GM18505 (cell line): ENCODE measurements at regions not wholly inside any gene's neighbourhood (a gene's known extent, or its start where the extent isn't known, plus 50 kb on each side); places are given as distances from the start of the nearest gene placed in this dataset.
"Not testable (repeated sequence)": the region's sequence is repeated elsewhere in the genome, so short reads cannot be mapped to it uniquely, and the experiment has no call there.

Experiments
- ATAC-seq: cut with Tn5 transposase; IDR thresholded peaks from one replicate; pipeline ENCODE4 v1.9.1; 2021; ENCODE audit not compliant: unreplicated experiment
- POLR2A ChIP-seq: IDR thresholded peaks from 4 replicates; pipeline ENCODE4 v1.6.1; 2011; ENCODE audit warnings: borderline replicate concordance; ENCODE audit not compliant: insufficient read depth, insufficient read length; ENCODE audit errors: extremely low read depth

DNA sequence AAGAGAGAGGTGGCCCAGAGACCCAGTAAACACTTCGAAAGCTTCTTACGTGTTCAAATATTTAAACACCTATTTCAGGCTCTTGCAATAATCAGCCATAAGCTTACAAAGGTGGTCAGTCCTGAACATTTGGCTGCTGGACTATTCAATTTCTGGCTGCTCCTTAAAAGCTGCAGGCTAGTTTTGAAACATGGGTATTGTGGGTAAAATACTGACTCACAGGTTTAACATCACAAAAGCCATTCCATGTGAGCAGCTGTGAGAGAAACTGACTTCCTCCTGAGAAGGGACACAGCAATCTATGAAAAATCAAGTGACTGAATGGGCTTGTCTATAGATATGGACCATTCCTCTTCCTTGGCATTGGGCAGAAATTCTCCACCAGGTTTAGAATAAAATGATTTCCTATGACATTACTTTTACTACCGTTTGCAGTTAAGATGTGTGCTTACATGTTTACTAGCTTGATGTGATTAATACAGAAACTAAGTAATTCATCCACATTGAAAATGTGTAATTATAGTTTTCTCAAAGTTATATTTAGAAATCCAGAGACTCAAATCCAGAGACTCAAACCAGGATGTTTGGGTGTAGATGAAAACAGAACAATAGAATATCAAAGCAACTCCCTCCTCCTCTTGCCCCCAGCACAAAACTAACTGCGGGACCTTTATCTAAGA lies 252.3 kb downstream of the GATA3 start:
- TF ChIP-seq POLR2A = no peak
- no peak for ATAC-seq

DNA sequence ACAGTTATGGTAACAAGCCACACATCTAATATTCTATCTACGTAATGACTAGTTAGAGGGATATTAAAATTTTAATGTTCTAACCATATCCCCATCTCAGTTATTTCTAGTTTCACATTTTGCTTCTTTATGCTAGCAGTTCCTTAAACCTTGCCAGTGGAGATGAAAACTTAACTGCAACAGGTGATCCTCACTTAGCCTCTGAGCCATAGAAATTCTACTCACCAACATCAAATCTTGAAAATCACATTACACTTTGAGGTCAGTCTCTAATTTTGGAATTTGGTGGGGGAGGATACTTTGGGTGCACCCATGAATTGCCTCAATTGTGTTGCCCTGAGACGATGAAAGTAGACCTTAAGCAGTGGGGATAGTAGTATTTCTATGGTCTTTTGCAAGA lies 256.4 kb downstream of the GATA3 start:
- no peak for ATAC-seq
- TF ChIP-seq POLR2A = no peak

DNA sequence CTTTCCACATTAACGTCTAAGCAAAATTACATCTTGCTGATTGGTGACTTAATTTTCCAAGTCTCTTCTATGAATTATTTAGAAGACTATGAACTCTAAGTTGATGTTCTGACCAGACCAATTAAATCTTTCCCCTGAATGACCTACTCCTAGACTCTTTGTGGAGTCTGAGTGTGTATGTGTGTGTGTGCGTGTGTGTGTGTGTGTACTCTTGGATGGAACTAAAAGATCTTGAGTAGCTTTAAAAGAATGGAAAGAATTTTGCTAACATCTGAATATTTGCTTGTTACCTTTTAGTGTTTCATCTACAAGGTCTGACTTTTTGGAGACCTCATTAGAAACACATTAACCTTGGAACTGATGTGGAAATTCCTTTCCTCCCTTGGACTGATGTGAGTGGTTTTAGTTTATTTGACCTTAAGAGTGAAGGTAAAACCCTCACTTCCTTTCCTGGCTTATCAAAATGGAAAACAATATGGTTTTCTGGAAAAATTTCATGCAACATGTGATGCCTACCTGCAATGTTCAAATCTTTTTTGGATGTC lies 257.1 kb downstream of the GATA3 start:
- no peak for TF ChIP-seq POLR2A
- no peak for ATAC-seq

DNA sequence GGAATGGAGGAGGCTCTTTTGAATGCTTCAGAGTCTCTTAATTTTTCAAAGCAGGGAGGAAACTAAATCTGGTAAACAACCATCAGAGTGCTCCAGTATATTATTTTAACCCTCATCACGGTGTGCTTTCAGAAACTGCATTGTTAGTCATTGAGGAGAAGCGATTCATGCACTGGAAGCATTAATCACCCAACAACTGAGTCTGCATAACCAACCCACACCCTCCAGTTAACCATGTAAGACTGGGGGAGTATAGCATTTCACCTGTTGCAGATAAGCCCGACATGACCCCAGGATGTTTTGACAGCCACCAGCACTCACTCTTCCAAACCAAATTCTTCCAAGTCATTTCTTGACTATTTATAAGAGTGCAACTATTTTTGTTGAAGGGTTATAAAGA lies 257.6 kb downstream of the GATA3 start:
- ATAC-seq = no peak
- no peak for TF ChIP-seq POLR2A

DNA sequence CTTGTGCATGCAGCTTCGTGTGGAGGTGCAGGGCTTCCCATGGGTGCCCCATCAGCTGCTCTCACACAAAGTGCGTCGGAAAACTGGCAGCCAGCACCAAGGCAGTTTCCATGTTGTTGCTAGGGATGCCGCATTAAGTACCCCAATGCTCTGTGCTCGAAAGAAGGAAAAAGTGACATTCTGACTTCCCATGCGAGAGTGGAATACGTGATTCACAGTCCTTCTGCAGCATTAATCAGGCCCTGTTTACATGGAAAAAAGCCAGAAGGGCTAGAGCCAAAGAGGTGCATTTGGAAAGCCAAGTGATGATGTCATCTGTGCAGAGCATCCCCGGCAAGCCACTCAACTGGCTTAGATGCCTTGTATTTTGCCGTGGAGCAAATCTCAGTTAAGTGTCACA lies 258.3 kb downstream of the GATA3 start:
- TF ChIP-seq POLR2A = no peak
- no peak for ATAC-seq

DNA sequence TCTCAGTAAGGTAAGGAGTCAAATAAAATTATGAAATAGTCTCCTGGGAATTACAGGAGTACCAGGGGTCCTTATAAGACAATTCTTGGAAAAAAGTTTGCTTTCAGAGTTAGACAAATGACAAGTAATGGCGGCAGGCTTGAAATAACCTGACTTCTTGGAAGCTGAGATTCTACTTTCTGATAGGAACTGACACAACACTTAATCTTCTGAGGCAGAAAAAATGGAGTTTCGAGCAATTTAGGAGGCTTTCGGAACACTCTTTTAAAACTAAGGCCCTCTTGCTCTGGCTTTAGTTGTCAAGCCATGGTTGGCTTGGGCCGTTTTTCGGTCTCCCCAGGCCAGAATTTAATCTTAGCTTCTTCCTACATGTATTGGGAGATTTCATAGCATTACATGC lies 260.0 kb downstream of the GATA3 start:
- TF ChIP-seq POLR2A = no peak
- no peak for ATAC-seq

DNA sequence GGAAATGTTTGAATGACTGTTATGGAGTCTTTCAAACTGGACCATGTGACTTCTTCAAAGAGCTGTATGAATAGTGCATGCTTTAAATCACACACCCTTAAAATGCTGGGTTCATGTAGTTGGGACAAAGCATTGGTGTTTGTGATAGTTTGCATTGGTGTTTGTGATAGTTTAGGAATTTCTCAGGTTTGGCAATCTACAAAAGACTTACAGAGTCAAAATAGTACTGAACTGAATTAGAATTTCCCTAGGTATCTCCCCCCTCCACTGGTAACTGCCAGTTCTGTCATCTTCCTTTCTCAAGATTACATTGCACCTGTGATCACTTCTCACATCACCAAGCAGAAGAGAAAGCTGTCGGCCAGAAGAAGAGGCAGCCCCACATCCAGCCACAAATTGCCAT lies 261.1 kb downstream of the GATA3 start:
- no peak for TF ChIP-seq POLR2A
- no peak for ATAC-seq

DNA sequence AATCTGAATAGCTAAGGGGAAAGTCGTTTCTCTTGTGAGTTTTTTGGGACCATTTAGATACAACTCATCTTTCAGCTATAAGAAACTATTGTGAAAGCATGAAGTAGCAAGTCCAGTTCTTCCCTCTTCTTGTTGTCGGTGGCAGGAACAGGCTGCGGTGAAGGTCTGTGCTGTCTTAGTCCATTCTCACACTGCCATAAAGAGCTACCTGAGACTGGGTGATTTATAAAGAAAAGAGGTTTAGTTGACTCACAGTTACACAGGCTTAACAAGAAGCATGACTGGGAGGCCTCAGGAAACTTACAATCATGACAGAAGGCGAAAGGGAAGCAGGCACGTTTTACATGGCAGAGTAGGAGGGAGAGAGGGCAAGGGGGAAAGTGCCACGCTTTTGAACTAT lies 261.8 kb downstream of the GATA3 start:
- ATAC-seq = no peak
- TF ChIP-seq POLR2A = no peak

DNA sequence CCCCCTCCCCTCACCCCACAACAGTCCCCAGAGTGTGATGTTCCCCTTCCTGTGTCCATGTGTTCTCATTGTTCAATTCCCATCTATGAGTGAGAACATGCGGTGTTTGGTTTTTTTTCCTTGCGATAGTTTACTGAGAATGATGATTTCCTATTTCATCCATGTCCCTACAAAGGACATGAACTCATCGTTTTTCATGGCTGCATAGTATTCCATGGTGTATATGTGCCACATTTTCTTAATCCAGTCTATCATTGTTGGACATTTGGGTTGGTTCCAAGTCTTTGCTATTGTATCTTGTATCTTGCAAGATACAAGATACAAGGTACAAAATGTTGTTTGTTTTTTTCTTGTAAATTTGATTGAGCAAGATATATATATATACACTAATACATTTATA lies 263.9 kb downstream of the GATA3 start:
- ATAC-seq = not testable (repeated sequence)

DNA sequence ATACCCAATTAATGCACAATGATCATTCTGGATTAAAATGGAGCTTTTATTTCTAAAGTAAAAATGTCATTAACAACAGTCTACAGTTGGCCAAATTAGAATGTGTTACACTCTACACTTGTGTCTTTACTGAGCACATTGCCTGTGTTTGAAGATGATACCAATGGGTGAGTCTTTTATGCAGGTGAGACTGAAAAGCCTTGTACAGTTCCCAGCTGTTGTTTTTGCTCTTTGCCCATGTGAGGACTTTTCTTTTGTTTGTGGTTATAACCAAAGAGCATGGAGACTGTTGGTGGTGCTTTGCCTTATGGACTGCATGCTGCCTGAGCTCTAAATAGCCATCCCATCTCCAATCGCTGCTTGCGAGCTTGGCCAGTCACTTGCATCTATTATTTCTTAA lies 264.5 kb downstream of the GATA3 start:
- ATAC-seq = no peak

DNA sequence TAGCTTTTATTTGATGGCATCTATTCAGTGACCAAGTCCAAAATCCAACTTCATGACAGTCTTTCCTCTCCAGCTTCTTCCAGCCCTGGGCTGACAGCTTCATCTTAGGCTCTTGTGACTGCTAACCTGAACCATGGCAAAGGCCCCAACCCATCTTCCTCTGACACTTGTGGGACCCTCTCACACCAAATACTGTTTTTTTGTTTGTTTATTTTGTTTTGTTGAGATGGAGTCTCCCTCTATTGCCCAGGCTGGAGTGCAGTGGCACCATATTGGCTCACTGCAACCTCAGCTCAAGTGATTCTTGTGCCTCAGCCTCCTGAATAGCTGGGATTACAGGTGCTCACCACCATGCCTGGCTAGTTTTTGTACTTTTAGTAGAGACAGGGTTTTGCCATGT lies 265.2 kb downstream of the GATA3 start:
- no peak for TF ChIP-seq POLR2A
- no peak for ATAC-seq

More for the DNA sequence above, 264.5 kb downstream of the GATA3 start:
- TF ChIP-seq POLR2A = no peak

DNA sequence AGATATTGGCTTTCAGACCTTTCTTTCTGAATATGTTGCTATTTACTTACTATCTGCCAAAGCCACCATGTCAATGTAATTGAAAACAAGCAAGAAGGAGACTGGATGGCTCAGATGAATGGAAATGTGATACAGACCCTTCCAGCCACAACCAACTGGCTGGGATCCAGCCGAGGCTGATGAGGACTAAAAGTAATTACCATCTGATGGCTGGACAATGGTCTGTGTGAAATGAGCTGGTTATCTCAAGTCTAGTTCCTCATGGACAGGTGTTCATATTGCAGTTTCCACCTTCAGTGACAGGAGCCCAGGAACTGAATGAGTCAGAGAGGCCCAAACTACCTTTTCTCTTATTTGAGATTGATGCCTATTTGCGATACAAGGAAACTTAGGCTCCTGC lies 267.5 kb downstream of the GATA3 start:
- ATAC-seq = peak; percentile 61
- no peak for TF ChIP-seq POLR2A

DNA sequence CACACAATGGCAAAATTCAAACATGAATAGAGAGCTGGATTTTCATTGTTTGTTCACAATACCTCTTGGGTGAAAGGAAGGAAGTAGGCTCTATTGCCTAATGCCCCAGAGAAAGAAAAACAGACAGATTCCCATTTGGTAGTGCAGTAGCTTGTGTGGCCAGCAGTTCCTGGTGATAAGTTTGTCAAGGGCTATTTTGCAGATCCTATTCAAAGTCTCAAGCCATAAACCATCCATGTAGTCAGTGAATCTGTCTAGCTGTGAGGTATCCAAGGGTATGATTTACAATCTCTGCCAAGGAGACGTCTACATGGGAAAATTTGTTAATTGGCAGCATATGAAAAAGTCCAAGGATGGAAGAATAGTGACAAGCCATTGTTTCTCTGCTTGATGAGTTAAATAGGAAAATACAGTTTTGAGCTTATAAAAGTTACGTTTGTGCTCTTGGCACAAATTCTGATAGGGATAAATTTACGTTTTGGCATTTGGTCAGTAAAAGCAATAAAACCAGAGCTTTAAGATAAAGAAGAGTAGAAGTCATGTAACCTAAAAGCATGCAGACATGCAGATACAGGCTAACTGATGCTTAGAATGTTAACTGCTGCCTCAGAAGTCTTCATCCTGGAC lies 269.1 kb downstream of the GATA3 start:
- ATAC-seq = no peak

More for the DNA sequence above, 269.1 kb downstream of the GATA3 start:
- TF ChIP-seq POLR2A = no peak
